HCT116 (cell line): ENCODE measurements at regions not wholly inside any gene's neighbourhood (a gene's known extent, or its start where the extent isn't known, plus 50 kb on each side); places are given as distances from the start of the nearest gene placed in this dataset.

Experiments
- ATAC-seq: fragments of 200-7000 bp; cut with Tn5 transposase; 2 replicates; pipeline ENCODE4 v1.9.1; 2020; ENCODE audit warnings: mild to moderate bottlenecking, moderate library complexity
- BruUV-seq: library from RNA; stranded (reverse); fragments of 400-500 nt; replicated peaks from 2 replicates; lab custom pipeline; 2021; lab: Mats Ljungman, UMichigan
- CTCF ChIA-PET: fragments of 300-600 bp; sonication (Branson Sonifier 250); formaldehyde crosslinking; loops from one replicate; lab custom pipeline; 2021; ENCODE audit warnings: antibody characterized with exemption; lab: Charles Lee
- POLR2A ChIA-PET: fragments of 300-600, 350-600 bp; sonication (Branson Sonifier 250); formaldehyde crosslinking; loops from one replicate; lab custom pipeline; 2021; ENCODE audit warnings: antibody characterized with exemption; lab: Charles Lee
- RAD21 ChIA-PET, 2 experiments: fragments of 300-600 bp; sonication (Branson Sonifier 250); formaldehyde crosslinking; loops; one replicate each; lab custom pipeline; 2023; ENCODE audit warnings: low total read pairs in 2 of 2; ENCODE audit not compliant: uncharacterized antibody in 2 of 2, unreplicated experiment in 2 of 2, low non-redundant PET in 1 of 2; lab: Charles Lee
- DNase-seq: peaks from one replicate; pipeline ENCODE4 v3.0.0-alpha.2; 2010; ENCODE audit warnings: low read depth, low spot score
- H2AFZ ChIP-seq: fragments of 200-600 bp; shearing (Covaris generic), sonication (generic); 2 replicates; pipeline ENCODE4 v1.6.1; 2017; ENCODE audit warnings: low read depth, mixed run types, mixed read lengths, antibody characterized with exemption, low read length; ENCODE audit not compliant: poor library complexity, severe bottlenecking
- H3K27ac ChIP-seq: 2 replicates; pipeline ENCODE4 v1.5.1; 2012; ENCODE audit warnings: low read depth, low read length
- H3K27me3 ChIP-seq: fragments of 200-600 bp; sonication (generic); 2 replicates; pipeline ENCODE4 v1.6.1; 2016; ENCODE audit warnings: mixed run types, low read length, mixed read lengths; ENCODE audit not compliant: insufficient read depth
- H3K36me3 ChIP-seq, 2 experiments: fragments of 200-500 bp in 1 of 2; fragments of 200-600 bp in 1 of 2; sonication (Bioruptor generic) in 1 of 2; sonication (generic) in 1 of 2; 2 replicates each; pipeline versions ENCODE4 v1.5.1 to v1.6.1; 2014 to 2016; ENCODE audit warnings: low read length in 2 of 2, inconsistent platforms in 1 of 2, mixed read lengths in 1 of 2, mixed run types in 1 of 2; ENCODE audit not compliant: insufficient read depth in 2 of 2, control insufficient read depth in 1 of 2
- H3K4me1 ChIP-seq, 2 experiments: fragments of 200-600 bp in 1 of 2; sonication (generic) in 1 of 2; 2 replicates each; pipeline versions ENCODE4 v1.5.1 to v1.6.1; 2012 to 2017; ENCODE audit warnings: low read length in 2 of 2, inconsistent platforms in 1 of 2, mild to moderate bottlenecking in 1 of 2, mixed read lengths in 1 of 2, mixed run types in 1 of 2, moderate library complexity in 1 of 2; ENCODE audit not compliant: insufficient read depth in 2 of 2, control insufficient read depth in 1 of 2
- H3K4me2 ChIP-seq: fragments of 200-600 bp; sonication (generic); 2 replicates; pipeline ENCODE4 v1.6.1; 2017; ENCODE audit warnings: mixed run types, low read length, mixed read lengths
- H3K4me3 ChIP-seq, 2 experiments: fragments of 200-600 bp in 1 of 2; sonication (generic) in 1 of 2; replicated peaks in 1 of 2; 2 replicates each; pipeline ENCODE4 v1.5.1; 2011 to 2016; ENCODE audit warnings: low read length in 2 of 2, control low read depth in 1 of 2, low read depth in 1 of 2, mild to moderate bottlenecking in 1 of 2, mixed read lengths in 1 of 2, mixed run types in 1 of 2
- H3K79me2 ChIP-seq: fragments of 200-600 bp; sonication (generic); 2 replicates; pipeline ENCODE4 v1.6.1; 2017; ENCODE audit warnings: mild to moderate bottlenecking, mixed run types, low read length, moderate library complexity, mixed read lengths; ENCODE audit not compliant: insufficient read depth
- H3K9ac ChIP-seq: fragments of 200-600 bp; sonication (generic); 2 replicates; pipeline ENCODE4 v1.6.1; 2016; ENCODE audit warnings: low read length, mixed read lengths
- H3K9me2 ChIP-seq: fragments of 200-600 bp; sonication (generic), shearing (Covaris generic); 2 replicates; pipeline ENCODE4 v1.6.1; 2017; ENCODE audit warnings: mixed run types, mild to moderate bottlenecking, moderate library complexity; ENCODE audit not compliant: insufficient read depth
- H3K9me3 ChIP-seq, 2 experiments: fragments of 200-500 bp in 1 of 2; fragments of 200-600 bp in 1 of 2; sonication (Bioruptor generic) in 1 of 2; sonication (generic) in 1 of 2; 2 replicates each; pipeline ENCODE4 v1.6.1; 2014 to 2017; ENCODE audit warnings: low read length in 2 of 2, mixed read lengths in 2 of 2, inconsistent platforms in 1 of 2, low read depth in 1 of 2, mild to moderate bottlenecking in 1 of 2, mixed run types in 1 of 2, moderate library complexity in 1 of 2; ENCODE audit not compliant: control insufficient read depth in 1 of 2, insufficient read depth in 1 of 2
- H4K20me1 ChIP-seq: fragments of 200-600 bp; sonication (generic), shearing (Covaris generic); 2 replicates; pipeline ENCODE4 v1.6.1; 2017; ENCODE audit warnings: mixed run types, mild to moderate bottlenecking, moderate library complexity; ENCODE audit not compliant: insufficient read depth
- CBX3 ChIP-seq: IDR thresholded peaks from 2 replicates; pipeline ENCODE4 v1.6.1; 2012; ENCODE audit warnings: low read depth
- CEBPB ChIP-seq: IDR thresholded peaks from 2 replicates; pipeline ENCODE4 v1.6.1; 2012; ENCODE audit warnings: low read depth
- EGR1 ChIP-seq: IDR thresholded peaks from 2 replicates; pipeline ENCODE4 v1.6.1; 2012; ENCODE audit warnings: low read depth
- EZH2 ChIP-seq: fragments of 200-600 bp; sonication (generic); IDR thresholded peaks from 2 replicates; pipeline ENCODE4 v1.6.1; 2017; ENCODE audit warnings: antibody characterized with exemption, mixed run types
- EZH2phosphoT487 ChIP-seq: fragments of 200-600 bp; IDR thresholded peaks from 2 replicates; pipeline ENCODE4 v1.6.1; 2018; ENCODE audit warnings: antibody characterized with exemption, borderline replicate concordance
- FOSL1 ChIP-seq: IDR thresholded peaks from 2 replicates; pipeline ENCODE4 v1.6.1; 2012; ENCODE audit warnings: low read depth
- JUND ChIP-seq: IDR thresholded peaks from 2 replicates; pipeline ENCODE4 v1.6.1; 2012
- MAX ChIP-seq: IDR thresholded peaks from 2 replicates; pipeline ENCODE4 v1.6.1; 2012
- POLR2A ChIP-seq: IDR thresholded peaks from 2 replicates; pipeline ENCODE4 v1.7.0; 2011; ENCODE audit warnings: borderline replicate concordance; ENCODE audit not compliant: insufficient read depth, insufficient read length; ENCODE audit errors: extremely low read depth
- SIN3A ChIP-seq: IDR thresholded peaks from 2 replicates; pipeline ENCODE4 v1.6.1; 2012; ENCODE audit warnings: low read depth
- SP1 ChIP-seq: IDR thresholded peaks from 2 replicates; pipeline ENCODE4 v1.6.1; 2012; ENCODE audit warnings: low read depth
- TCF7L2 ChIP-seq: IDR thresholded peaks from 2 replicates; pipeline ENCODE4 v1.7.0; 2011; ENCODE audit warnings: borderline replicate concordance, inconsistent platforms; ENCODE audit not compliant: insufficient read depth, insufficient read length; ENCODE audit errors: extremely low read depth
- YY1 ChIP-seq: IDR thresholded peaks from 2 replicates; pipeline ENCODE4 v1.6.1; 2011; ENCODE audit warnings: low read length, low read depth, moderate library complexity, mild to moderate bottlenecking; ENCODE audit not compliant: insufficient replicate concordance; ENCODE audit errors: extremely low read depth
- ZNF274 ChIP-seq: fragments of 200-500 bp; sonication (Bioruptor generic); IDR thresholded peaks from 2 replicates; pipeline ENCODE4 v1.6.1; 2014; ENCODE audit warnings: mild to moderate bottlenecking, low read depth, low read length, inconsistent platforms
- intact Hi-C: fragments of 100-400 bp; cut with micrococcal nuclease; formaldehyde crosslinking; loops from 2 replicates; pipeline ENCODE4 v1.10.0; 2022
- TF ChIP-seq, protein P1 (sequence below), 3 experiments: fragments of 200-600 bp in 1 of 3; sonication (generic) in 1 of 3; IDR thresholded peaks in 2 of 3; conservative IDR thresholded peaks in 1 of 3; 2 replicates each; pipeline ENCODE4 v1.5.1; 2012 to 2017; ENCODE audit warnings: low read depth in 2 of 3, low read length in 2 of 3, antibody characterized with exemption in 1 of 3, borderline replicate concordance in 1 of 3, control low read depth in 1 of 3, mild to moderate bottlenecking in 1 of 3, mixed read lengths in 1 of 3, mixed run types in 1 of 3, moderate library complexity in 1 of 3; ENCODE audit not compliant: insufficient read depth in 1 of 3
- TF ChIP-seq, protein P2 (sequence below): IDR thresholded peaks from 2 replicates; pipeline ENCODE4 v1.6.1; 2012
- TF ChIP-seq, protein P3 (sequence below): IDR thresholded peaks from 2 replicates; pipeline ENCODE4 v1.6.1; 2012; ENCODE audit warnings: low read depth

GRCh38 chr1:170326186-170326585, 180.4 kb downstream of the NTMT2 start (continued):
- TF ChIP-seq, protein P1, sequence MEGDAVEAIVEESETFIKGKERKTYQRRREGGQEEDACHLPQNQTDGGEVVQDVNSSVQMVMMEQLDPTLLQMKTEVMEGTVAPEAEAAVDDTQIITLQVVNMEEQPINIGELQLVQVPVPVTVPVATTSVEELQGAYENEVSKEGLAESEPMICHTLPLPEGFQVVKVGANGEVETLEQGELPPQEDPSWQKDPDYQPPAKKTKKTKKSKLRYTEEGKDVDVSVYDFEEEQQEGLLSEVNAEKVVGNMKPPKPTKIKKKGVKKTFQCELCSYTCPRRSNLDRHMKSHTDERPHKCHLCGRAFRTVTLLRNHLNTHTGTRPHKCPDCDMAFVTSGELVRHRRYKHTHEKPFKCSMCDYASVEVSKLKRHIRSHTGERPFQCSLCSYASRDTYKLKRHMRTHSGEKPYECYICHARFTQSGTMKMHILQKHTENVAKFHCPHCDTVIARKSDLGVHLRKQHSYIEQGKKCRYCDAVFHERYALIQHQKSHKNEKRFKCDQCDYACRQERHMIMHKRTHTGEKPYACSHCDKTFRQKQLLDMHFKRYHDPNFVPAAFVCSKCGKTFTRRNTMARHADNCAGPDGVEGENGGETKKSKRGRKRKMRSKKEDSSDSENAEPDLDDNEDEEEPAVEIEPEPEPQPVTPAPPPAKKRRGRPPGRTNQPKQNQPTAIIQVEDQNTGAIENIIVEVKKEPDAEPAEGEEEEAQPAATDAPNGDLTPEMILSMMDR (IDR thresholded peaks at IDR 0.05 in 2 of 3, conservative IDR thresholded peaks at IDR 0.05 in 1 of 3; ENCODE audit: borderline replicate concordance in 1 of 3, insufficient read depth in 1 of 3, low read depth in 2 of 3, low read length in 2 of 3): no peak

- POLR2A ChIA-PET: interaction anchor here (0.7 kb wide), 1 partner anchor 30 kb away, joined by 3 read pairs; no protein-coding TSS in a partner anchor
- H3K79me2 ChIP-seq: no peaks in the 10 kb centered on the region
- intact Hi-C loops: no loop called here
- no peak for TF ChIP-seq POLR2A
- TF ChIP-seq TCF7L2: no peak
- TF ChIP-seq, protein P1 (IDR thresholded peaks at IDR 0.05 in 2 of 3, conservative IDR thresholded peaks at IDR 0.05 in 1 of 3; ENCODE audit: borderline replicate concordance in 1 of 3, insufficient read depth in 1 of 3, low read depth in 2 of 3, low read length in 2 of 3): no peak
- no peak for TF ChIP-seq JUND
- TF ChIP-seq ZNF274: no peak
- TF ChIP-seq MAX: no peak
- no peak for TF ChIP-seq CEBPB
- TF ChIP-seq EZH2: no peak
- TF ChIP-seq EZH2phosphoT487: no peak
- TF ChIP-seq YY1: no peak
- TF ChIP-seq SIN3A: no peak
- TF ChIP-seq EGR1: no peak
- TF ChIP-seq, protein P2, sequence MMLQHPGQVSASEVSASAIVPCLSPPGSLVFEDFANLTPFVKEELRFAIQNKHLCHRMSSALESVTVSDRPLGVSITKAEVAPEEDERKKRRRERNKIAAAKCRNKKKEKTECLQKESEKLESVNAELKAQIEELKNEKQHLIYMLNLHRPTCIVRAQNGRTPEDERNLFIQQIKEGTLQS: no peak
- TF ChIP-seq, protein P3, sequence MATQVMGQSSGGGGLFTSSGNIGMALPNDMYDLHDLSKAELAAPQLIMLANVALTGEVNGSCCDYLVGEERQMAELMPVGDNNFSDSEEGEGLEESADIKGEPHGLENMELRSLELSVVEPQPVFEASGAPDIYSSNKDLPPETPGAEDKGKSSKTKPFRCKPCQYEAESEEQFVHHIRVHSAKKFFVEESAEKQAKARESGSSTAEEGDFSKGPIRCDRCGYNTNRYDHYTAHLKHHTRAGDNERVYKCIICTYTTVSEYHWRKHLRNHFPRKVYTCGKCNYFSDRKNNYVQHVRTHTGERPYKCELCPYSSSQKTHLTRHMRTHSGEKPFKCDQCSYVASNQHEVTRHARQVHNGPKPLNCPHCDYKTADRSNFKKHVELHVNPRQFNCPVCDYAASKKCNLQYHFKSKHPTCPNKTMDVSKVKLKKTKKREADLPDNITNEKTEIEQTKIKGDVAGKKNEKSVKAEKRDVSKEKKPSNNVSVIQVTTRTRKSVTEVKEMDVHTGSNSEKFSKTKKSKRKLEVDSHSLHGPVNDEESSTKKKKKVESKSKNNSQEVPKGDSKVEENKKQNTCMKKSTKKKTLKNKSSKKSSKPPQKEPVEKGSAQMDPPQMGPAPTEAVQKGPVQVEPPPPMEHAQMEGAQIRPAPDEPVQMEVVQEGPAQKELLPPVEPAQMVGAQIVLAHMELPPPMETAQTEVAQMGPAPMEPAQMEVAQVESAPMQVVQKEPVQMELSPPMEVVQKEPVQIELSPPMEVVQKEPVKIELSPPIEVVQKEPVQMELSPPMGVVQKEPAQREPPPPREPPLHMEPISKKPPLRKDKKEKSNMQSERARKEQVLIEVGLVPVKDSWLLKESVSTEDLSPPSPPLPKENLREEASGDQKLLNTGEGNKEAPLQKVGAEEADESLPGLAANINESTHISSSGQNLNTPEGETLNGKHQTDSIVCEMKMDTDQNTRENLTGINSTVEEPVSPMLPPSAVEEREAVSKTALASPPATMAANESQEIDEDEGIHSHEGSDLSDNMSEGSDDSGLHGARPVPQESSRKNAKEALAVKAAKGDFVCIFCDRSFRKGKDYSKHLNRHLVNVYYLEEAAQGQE: no peak
- TF ChIP-seq CBX3: no peak
- no peak for TF ChIP-seq SP1
- TF ChIP-seq FOSL1: no peak
Measured at GRCh38 chr1:170332801-170333200, 187.0 kb downstream of the NTMT2 start.

More at GRCh38 chr1:170332801-170333200, 187.0 kb downstream of the NTMT2 start:
- BruUV-seq: no TSS peak
- no peaks in the 10 kb centered on the region for H3K36me3 ChIP-seq
- H3K4me1 ChIP-seq: no peaks in the 10 kb centered on the region
- H3K4me2 ChIP-seq: no peak overlapping the region
- ATAC-seq (no peak), DNase-seq (no peak)
- H4K20me1 ChIP-seq: no peaks in the 10 kb centered on the region
- CTCF ChIA-PET: no interaction called here
- RAD21 ChIA-PET: no interaction called here
- no peaks in the 10 kb centered on the region for H3K9me3 ChIP-seq
- H3K9me2 ChIP-seq: no peaks in the 10 kb centered on the region
- no peaks in the 10 kb centered on the region for H3K27me3 ChIP-seq
- H3K4me3 ChIP-seq: no peak overlapping the region
- H3K27ac ChIP-seq: no peak overlapping the region
- H2AFZ ChIP-seq: no peak overlapping the region
- no peak overlapping the region for H3K9ac ChIP-seq
